Suprapubic skin (tissue), 4 donors: ENCODE measurements at regions not wholly inside any gene's neighbourhood (a gene's known extent, or its start where the extent isn't known, plus 50 kb on each side); places are given as distances from the start of the nearest gene placed in this dataset.

Experiments used
- DNase-seq, 2 donors: peaks; one replicate each; pipeline ENCODE4 v3.0.0-alpha.2; 2019; ENCODE audit warnings: low spot score in 2 of 2
- H3K27ac ChIP-seq: fragments of 200-600 bp; sonication (generic); one replicate; pipeline ENCODE4 v1.5.1; 2019
- H3K27me3 ChIP-seq: fragments of 200-600 bp; sonication (generic); one replicate; pipeline ENCODE4 v1.5.1; 2019
- H3K36me3 ChIP-seq: fragments of 200-600 bp; sonication (generic); one replicate; pipeline ENCODE4 v1.5.1; 2019
- H3K4me1 ChIP-seq: fragments of 200-600 bp; sonication (generic); one replicate; pipeline ENCODE4 v1.5.1; 2019
- H3K4me3 ChIP-seq: fragments of 200-600 bp; sonication (generic); one replicate; pipeline ENCODE4 v1.5.1; 2019; ENCODE audit warnings: mild to moderate bottlenecking
- H3K9me3 ChIP-seq: fragments of 200-600 bp; sonication (generic); one replicate; pipeline ENCODE4 v1.5.1; 2019
- EP300 ChIP-seq: sonication (generic); formaldehyde crosslinking; IDR thresholded peaks from one replicate; pipeline ENCODE4 v1.6.1; 2017; ENCODE audit warnings: antibody characterized with exemption
- POLR2A ChIP-seq, 2 donors: fragments of 450-650 bp; IDR thresholded peaks; one replicate each; pipeline ENCODE4 v1.6.1; 2017; ENCODE audit warnings: antibody characterized with exemption in 2 of 2, mild to moderate bottlenecking in 2 of 2, moderate library complexity in 2 of 2
- POLR2AphosphoS5 ChIP-seq, 3 donors: sonication (generic); formaldehyde crosslinking; IDR thresholded peaks; one replicate each; pipeline ENCODE4 v1.6.1; 2017; ENCODE audit warnings: antibody characterized with exemption in 3 of 3
- WGBS: methylation state at CpG from one replicate; pipeline ENCODE4 v1.1.5; 2018; 5-methylcytosine and 5-hydroxymethylcytosine counted together
- TF ChIP-seq, protein P1 (sequence below), 2 donors: fragments of 200-600 bp in 1 of 2; fragments of 450-650 bp in 1 of 2; sonication (generic) in 1 of 2; IDR thresholded peaks; one replicate each; pipeline ENCODE4 v1.5.1; 2016 to 2019; ENCODE audit warnings: antibody characterized with exemption in 2 of 2, mild to moderate bottlenecking in 1 of 2, moderate library complexity in 1 of 2

GRCh38 chr4:103484521-103484920 lies 235.3 kb downstream of the TACR3 start:
- TF ChIP-seq POLR2A (IDR thresholded peaks at IDR 0.05) (no peak), EP300 (no peak), POLR2AphosphoS5 (IDR thresholded peaks at IDR 0.05) (no peak)
- TF ChIP-seq, protein P1, sequence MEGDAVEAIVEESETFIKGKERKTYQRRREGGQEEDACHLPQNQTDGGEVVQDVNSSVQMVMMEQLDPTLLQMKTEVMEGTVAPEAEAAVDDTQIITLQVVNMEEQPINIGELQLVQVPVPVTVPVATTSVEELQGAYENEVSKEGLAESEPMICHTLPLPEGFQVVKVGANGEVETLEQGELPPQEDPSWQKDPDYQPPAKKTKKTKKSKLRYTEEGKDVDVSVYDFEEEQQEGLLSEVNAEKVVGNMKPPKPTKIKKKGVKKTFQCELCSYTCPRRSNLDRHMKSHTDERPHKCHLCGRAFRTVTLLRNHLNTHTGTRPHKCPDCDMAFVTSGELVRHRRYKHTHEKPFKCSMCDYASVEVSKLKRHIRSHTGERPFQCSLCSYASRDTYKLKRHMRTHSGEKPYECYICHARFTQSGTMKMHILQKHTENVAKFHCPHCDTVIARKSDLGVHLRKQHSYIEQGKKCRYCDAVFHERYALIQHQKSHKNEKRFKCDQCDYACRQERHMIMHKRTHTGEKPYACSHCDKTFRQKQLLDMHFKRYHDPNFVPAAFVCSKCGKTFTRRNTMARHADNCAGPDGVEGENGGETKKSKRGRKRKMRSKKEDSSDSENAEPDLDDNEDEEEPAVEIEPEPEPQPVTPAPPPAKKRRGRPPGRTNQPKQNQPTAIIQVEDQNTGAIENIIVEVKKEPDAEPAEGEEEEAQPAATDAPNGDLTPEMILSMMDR (IDR thresholded peaks at IDR 0.05) = no peak
- no peaks in the 10 kb centered on the region for H3K9me3 ChIP-seq
- no peaks in the 10 kb centered on the region for H3K36me3 ChIP-seq
- no peaks in the 10 kb centered on the region for H3K27me3 ChIP-seq
- no peaks in the 10 kb centered on the region for H3K4me1 ChIP-seq
- H3K27ac ChIP-seq = no peak overlapping the region
- no peak for DNase-seq
- H3K4me3 ChIP-seq = no peak overlapping the region
- WGBS = 69% methylated on average over 3 of the region's 3 CpGs

- no peak overlapping the region for H3K27ac ChIP-seq
- TF ChIP-seq, protein P1 (IDR thresholded peaks at IDR 0.05) = no peak
- TF ChIP-seq POLR2A (IDR thresholded peaks at IDR 0.05) (no peak), POLR2AphosphoS5 (IDR thresholded peaks at IDR 0.05) (no peak), EP300 (no peak)
- H3K9me3 ChIP-seq = no peaks in the 10 kb centered on the region
- WGBS = 100% methylated on average over 2 of the region's 2 CpGs
- H3K36me3 ChIP-seq = no peaks in the 10 kb centered on the region
- no peak for DNase-seq
- no peaks in the 10 kb centered on the region for H3K4me1 ChIP-seq
- H3K4me3 ChIP-seq = no peak overlapping the region
- no peaks in the 10 kb centered on the region for H3K27me3 ChIP-seq
Observed at GRCh38 chr4:103482893-103483292, 236.9 kb downstream of the TACR3 start.

DNA sequence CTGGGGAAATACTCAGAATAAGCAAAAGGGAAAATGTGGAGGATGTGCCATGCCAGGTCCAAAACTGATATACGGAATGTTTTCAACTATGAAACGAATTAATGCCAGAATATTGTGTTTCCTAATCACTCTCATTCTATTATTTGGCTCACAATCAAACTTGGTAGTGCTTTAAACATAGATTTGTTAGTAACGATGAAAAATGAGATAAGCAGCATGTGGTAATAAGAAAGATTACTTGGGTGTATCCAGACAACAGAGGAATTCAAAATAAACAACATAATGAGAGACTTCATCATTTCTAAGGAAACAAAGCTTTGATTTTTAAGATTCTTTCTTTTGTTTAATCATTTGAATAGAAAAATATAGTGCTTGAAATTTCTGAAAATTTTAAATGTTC lies 237.3 kb downstream of the TACR3 start:
- Histone ChIP-seq H3K27ac (no peak overlapping the region), H3K9me3 (no peaks in the 10 kb centered on the region), H3K27me3 (no peaks in the 10 kb centered on the region), H3K4me1 (no peaks in the 10 kb centered on the region), H3K4me3 (no peak overlapping the region), H3K36me3 (no peaks in the 10 kb centered on the region)
- DNase-seq = no peak
- WGBS = 40% methylated on average over 3 of the region's 3 CpGs
- TF ChIP-seq EP300 = no peak
- no peak for TF ChIP-seq POLR2A (IDR thresholded peaks at IDR 0.05)
- TF ChIP-seq, protein P1 (IDR thresholded peaks at IDR 0.05) = no peak
- TF ChIP-seq POLR2AphosphoS5 (IDR thresholded peaks at IDR 0.05) = no peak

DNA sequence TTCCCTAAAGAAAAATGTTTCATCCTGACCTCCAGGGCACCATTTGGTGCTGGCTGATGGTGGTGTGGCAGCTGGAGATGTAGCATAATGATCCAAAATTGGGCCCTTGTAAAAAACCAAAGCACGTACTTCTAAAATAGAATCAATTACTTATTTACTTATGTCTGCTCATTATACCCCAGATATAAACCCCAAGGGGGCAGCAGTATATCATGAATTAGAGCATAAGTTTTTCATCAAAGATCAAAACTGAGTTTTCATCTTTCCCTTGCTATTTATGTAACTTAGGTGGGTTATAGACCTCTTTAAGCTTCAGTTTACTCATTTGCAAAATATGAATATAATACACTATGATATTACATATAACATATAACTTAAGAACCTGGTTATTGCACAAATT lies 241.1 kb downstream of the TACR3 start:
- 58% methylated on average over 1 of the region's 1 CpG for WGBS
- no peak for DNase-seq
- H3K27me3 ChIP-seq = no peaks in the 10 kb centered on the region
- no peaks in the 10 kb centered on the region for H3K9me3 ChIP-seq
- H3K36me3 ChIP-seq = no peaks in the 10 kb centered on the region
- H3K4me1 ChIP-seq = no peaks in the 10 kb centered on the region
- TF ChIP-seq, protein P1 (IDR thresholded peaks at IDR 0.05) = no peak
- TF ChIP-seq POLR2A (IDR thresholded peaks at IDR 0.05) = no peak
- TF ChIP-seq EP300 = no peak
- TF ChIP-seq POLR2AphosphoS5 (IDR thresholded peaks at IDR 0.05) = no peak
- H3K27ac ChIP-seq = no peak overlapping the region
- H3K4me3 ChIP-seq = no peak overlapping the region

GRCh38 chr4:103478210-103478609 lies 241.6 kb downstream of the TACR3 start:
- 70% methylated on average over 1 of the region's 1 CpG for WGBS
- H3K4me3 ChIP-seq = no peak overlapping the region
- no peak for TF ChIP-seq POLR2AphosphoS5 (IDR thresholded peaks at IDR 0.05)
- TF ChIP-seq, protein P1 (IDR thresholded peaks at IDR 0.05) = no peak
- no peak for TF ChIP-seq POLR2A (IDR thresholded peaks at IDR 0.05)
- no peak for TF ChIP-seq EP300
- H3K27ac ChIP-seq = no peak overlapping the region
- no peaks in the 10 kb centered on the region for H3K27me3 ChIP-seq
- no peaks in the 10 kb centered on the region for H3K36me3 ChIP-seq
- H3K9me3 ChIP-seq = no peaks in the 10 kb centered on the region
- H3K4me1 ChIP-seq = no peaks in the 10 kb centered on the region
- DNase-seq = no peak
